Hepatocyte (in vitro differentiated cells): ENCODE measurements at regions not wholly inside any gene's neighbourhood (a gene's known extent, or its start where the extent isn't known, plus 50 kb on each side); places are given as distances from the start of the nearest gene placed in this dataset.

Source experiments
- EZH2 ChIP-seq: fragments of 200-600 bp; sonication (generic); IDR thresholded peaks from 2 replicates; pipeline ENCODE4 v1.6.1; 2016; ENCODE audit warnings: antibody characterized with exemption, mild to moderate bottlenecking, borderline replicate concordance
- TF ChIP-seq, protein P1 (sequence below): fragments of 200-600 bp; sonication (generic); IDR thresholded peaks from 2 replicates; pipeline ENCODE4 v1.5.1; 2016; ENCODE audit warnings: antibody characterized with exemption, mild to moderate bottlenecking; ENCODE audit not compliant: poor library complexity

DNA sequence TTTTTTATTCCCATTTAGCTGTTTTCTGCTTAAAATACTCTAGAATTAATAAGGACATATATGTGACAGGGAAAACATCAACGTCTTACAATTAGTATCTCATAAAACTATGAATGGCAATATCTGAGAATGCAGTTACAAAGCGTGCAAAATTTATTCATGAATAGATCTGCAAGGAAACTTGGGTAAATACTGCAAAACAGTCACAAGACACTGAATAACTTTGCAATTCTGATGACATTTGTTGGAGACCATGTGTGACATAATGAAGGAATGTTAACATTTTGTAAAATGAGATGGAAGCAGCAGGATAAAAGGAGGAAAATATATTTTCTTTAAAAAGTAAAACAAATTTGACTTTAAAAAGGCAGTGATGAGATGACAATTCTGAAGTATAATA is 480.9 kb upstream of the SEMA6A start:
- TF ChIP-seq, protein P1, sequence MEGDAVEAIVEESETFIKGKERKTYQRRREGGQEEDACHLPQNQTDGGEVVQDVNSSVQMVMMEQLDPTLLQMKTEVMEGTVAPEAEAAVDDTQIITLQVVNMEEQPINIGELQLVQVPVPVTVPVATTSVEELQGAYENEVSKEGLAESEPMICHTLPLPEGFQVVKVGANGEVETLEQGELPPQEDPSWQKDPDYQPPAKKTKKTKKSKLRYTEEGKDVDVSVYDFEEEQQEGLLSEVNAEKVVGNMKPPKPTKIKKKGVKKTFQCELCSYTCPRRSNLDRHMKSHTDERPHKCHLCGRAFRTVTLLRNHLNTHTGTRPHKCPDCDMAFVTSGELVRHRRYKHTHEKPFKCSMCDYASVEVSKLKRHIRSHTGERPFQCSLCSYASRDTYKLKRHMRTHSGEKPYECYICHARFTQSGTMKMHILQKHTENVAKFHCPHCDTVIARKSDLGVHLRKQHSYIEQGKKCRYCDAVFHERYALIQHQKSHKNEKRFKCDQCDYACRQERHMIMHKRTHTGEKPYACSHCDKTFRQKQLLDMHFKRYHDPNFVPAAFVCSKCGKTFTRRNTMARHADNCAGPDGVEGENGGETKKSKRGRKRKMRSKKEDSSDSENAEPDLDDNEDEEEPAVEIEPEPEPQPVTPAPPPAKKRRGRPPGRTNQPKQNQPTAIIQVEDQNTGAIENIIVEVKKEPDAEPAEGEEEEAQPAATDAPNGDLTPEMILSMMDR: no peak
- TF ChIP-seq EZH2: no peak
